SK-N-SH (cell line): ENCODE measurements at regions not wholly inside any gene's neighbourhood (a gene's known extent, or its start where the extent isn't known, plus 50 kb on each side); places are given as distances from the start of the nearest gene placed in this dataset.

Experiments used
- CHD2 ChIP-seq: fragments of 150-350 bp; IDR thresholded peaks from 2 replicates; pipeline ENCODE4 v1.6.1; 2018; ENCODE audit warnings: low read length; ENCODE audit not compliant: partially characterized antibody
- CTCF ChIP-seq: fragments of 200-600 bp; sonication (generic); IDR thresholded peaks from 2 replicates; pipeline ENCODE4 v1.6.1; 2017; ENCODE audit warnings: antibody characterized with exemption, mild to moderate bottlenecking, moderate library complexity
- IRF3 ChIP-seq: fragments of 150-350 bp; IDR thresholded peaks from 2 replicates; pipeline ENCODE4 v1.6.1; 2016; ENCODE audit warnings: mild to moderate bottlenecking, low read depth, low read length
- NRF1 ChIP-seq: IDR thresholded peaks from 2 replicates; pipeline ENCODE4 v1.6.1; 2012; ENCODE audit warnings: low read depth, mild to moderate bottlenecking, low read length
- POLR2AphosphoS5 ChIP-seq: IDR thresholded peaks from 2 replicates; pipeline ENCODE4 v1.6.1; 2012; ENCODE audit warnings: low read depth, low read length
- RAD21 ChIP-seq: IDR thresholded peaks from 2 replicates; pipeline ENCODE4 v1.6.1; 2012; ENCODE audit warnings: mild to moderate bottlenecking, low read length
- RXRA ChIP-seq: IDR thresholded peaks from 2 replicates; pipeline ENCODE4 v1.4.0; 2012; ENCODE audit warnings: low read depth, mild to moderate bottlenecking, borderline replicate concordance
- TCF12 ChIP-seq: IDR thresholded peaks from 2 replicates; pipeline ENCODE4 v1.4.0; 2012

- TF ChIP-seq CHD2, result no peak
- TF ChIP-seq RXRA, result no peak
- no peak for TF ChIP-seq POLR2AphosphoS5
- no peak for TF ChIP-seq CTCF
- no peak for TF ChIP-seq IRF3
- no peak for TF ChIP-seq RAD21
- TF ChIP-seq TCF12, result no peak
- TF ChIP-seq NRF1, result no peak
Measured at GRCh38 chr9:106697390-106697749, 165.6 kb upstream of the ZNF462 start.
